GM23248 (cell line): ENCODE measurements at regions not wholly inside any gene's neighbourhood (a gene's known extent, or its start where the extent isn't known, plus 50 kb on each side); places are given as distances from the start of the nearest gene placed in this dataset.

Experiments used
- DNase-seq: peaks from one replicate; pipeline ENCODE4 v3.0.0-alpha.2; 2015
- H2AFZ ChIP-seq: fragments of 200-600 bp; sonication (generic); 2 replicates; pipeline ENCODE4 v1.6.1; 2016; ENCODE audit warnings: antibody characterized with exemption
- H3F3A ChIP-seq: fragments of 200-600 bp; sonication (generic); 2 replicates; pipeline ENCODE4 v1.6.1; 2016; ENCODE audit warnings: mild to moderate bottlenecking, antibody characterized with exemption, mixed run types; ENCODE audit not compliant: insufficient read depth
- H3K27ac ChIP-seq: fragments of 200-600 bp; sonication (generic); 2 replicates; pipeline ENCODE4 v1.5.1; 2016; ENCODE audit warnings: mild to moderate bottlenecking
- H3K27me3 ChIP-seq: fragments of 200-600 bp; sonication (generic); replicated peaks from 2 replicates; pipeline ENCODE4 v1.6.1; 2016; ENCODE audit warnings: mild to moderate bottlenecking; ENCODE audit not compliant: insufficient read depth
- H3K36me3 ChIP-seq: fragments of 200-600 bp; sonication (generic); 2 replicates; pipeline ENCODE4 v1.6.1; 2016; ENCODE audit warnings: low read depth, mild to moderate bottlenecking
- H3K4me1 ChIP-seq: fragments of 200-600 bp; sonication (generic); 2 replicates; pipeline ENCODE4 v1.6.1; 2016; ENCODE audit warnings: mild to moderate bottlenecking; ENCODE audit not compliant: insufficient read depth
- H3K4me2 ChIP-seq: fragments of 200-600 bp; sonication (generic); one replicate; pipeline ENCODE4 v1.6.1; 2016; ENCODE audit warnings: mild to moderate bottlenecking; ENCODE audit not compliant: unreplicated experiment
- H3K4me3 ChIP-seq: fragments of 200-600 bp; sonication (generic); 2 replicates; pipeline ENCODE4 v1.5.1; 2016; ENCODE audit warnings: mild to moderate bottlenecking
- H3K79me2 ChIP-seq: fragments of 200-600 bp; sonication (generic); 2 replicates; pipeline ENCODE4 v1.6.1; 2016; ENCODE audit warnings: mild to moderate bottlenecking; ENCODE audit not compliant: insufficient read depth
- H3K9ac ChIP-seq: fragments of 200-600 bp; sonication (generic); 2 replicates; pipeline ENCODE4 v1.6.1; 2016; ENCODE audit warnings: mild to moderate bottlenecking
- H3K9me2 ChIP-seq: fragments of 200-600 bp; sonication (generic); 2 replicates; pipeline ENCODE4 v1.6.1; 2016; ENCODE audit warnings: mixed run types, mild to moderate bottlenecking, moderate library complexity; ENCODE audit not compliant: insufficient read depth
- H3K9me3 ChIP-seq: fragments of 200-600 bp; sonication (generic); one replicate; pipeline ENCODE4 v1.6.1; 2017; ENCODE audit warnings: low read depth
- H4K20me1 ChIP-seq: fragments of 200-600 bp; sonication (generic); 2 replicates; pipeline ENCODE4 v1.6.0; 2016; ENCODE audit not compliant: insufficient read depth
- EZH2 ChIP-seq: fragments of 200-600 bp; sonication (generic); IDR thresholded peaks from 2 replicates; pipeline ENCODE4 v1.6.1; 2018; ENCODE audit warnings: antibody characterized with exemption, mild to moderate bottlenecking; ENCODE audit not compliant: insufficient read depth, poor library complexity, severe bottlenecking
- EZH2phosphoT487 ChIP-seq: fragments of 200-600 bp; sonication (generic); IDR thresholded peaks from 2 replicates; pipeline ENCODE4 v1.6.1; 2018; ENCODE audit warnings: antibody characterized with exemption, moderate library complexity, mild to moderate bottlenecking, low read depth; ENCODE audit not compliant: insufficient read depth
- WGBS, 2 experiments: methylation state at CpG; one replicate each; pipeline ENCODE4 v1.1.6; 2015 to 2017; ENCODE audit warnings: low lambda C conversion rate in 2 of 2, low coverage in 1 of 2; ENCODE audit errors: missing lambda C conversion rate in 2 of 2; 5-methylcytosine and 5-hydroxymethylcytosine counted together
- in situ Hi-C: fragments of 300-500 bp; cut with MboI; formaldehyde crosslinking; loops from 2 replicates; pipeline ENCODE4 v1.15.0; 2020

DNA sequence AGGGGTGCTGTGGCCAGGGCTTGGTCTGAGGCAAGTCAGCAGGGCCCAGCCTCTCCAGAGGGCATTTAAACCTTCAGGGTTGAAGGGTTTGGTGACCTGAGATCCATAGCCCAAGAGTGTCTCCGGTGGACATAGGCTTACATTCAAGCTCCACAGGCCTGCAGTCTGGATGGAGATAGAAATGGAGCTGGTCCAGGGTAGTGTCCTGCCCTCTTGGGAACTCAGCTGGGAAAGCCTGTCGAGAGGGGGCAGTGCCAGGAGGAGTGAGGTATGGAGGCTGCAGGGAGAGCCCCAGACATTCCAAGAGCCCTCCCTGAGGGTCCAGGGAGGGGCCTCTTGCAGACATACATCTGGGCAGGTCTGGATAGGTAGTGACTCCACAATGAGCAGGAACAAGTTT lies 177.0 kb upstream of the MVB12B start:
- in situ Hi-C loops: no loop called here
- H3K27me3 ChIP-seq: peaks cover 45% of the 10 kb centered on the region
- no peak overlapping the region for H3K4me3 ChIP-seq
- H3K79me2 ChIP-seq: no peaks in the 10 kb centered on the region
- TF ChIP-seq EZH2phosphoT487 (no peak), EZH2 (no peak)
- DNase-seq: no peak
- no peak overlapping the region for H3K9ac ChIP-seq
- no peaks in the 10 kb centered on the region for H3K4me1 ChIP-seq
- no peaks in the 10 kb centered on the region for H3F3A ChIP-seq
- WGBS, 2 experiments: 56 to 73% methylated on average over 2 of the region's 2 CpGs
- no peaks in the 10 kb centered on the region for H4K20me1 ChIP-seq
- no peak overlapping the region for H2AFZ ChIP-seq
- no peak overlapping the region for H3K27ac ChIP-seq
- no peaks in the 10 kb centered on the region for H3K9me2 ChIP-seq
- H3K4me2 ChIP-seq: no peak overlapping the region
- no peaks in the 10 kb centered on the region for H3K9me3 ChIP-seq
- H3K36me3 ChIP-seq: no peaks in the 10 kb centered on the region

DNA sequence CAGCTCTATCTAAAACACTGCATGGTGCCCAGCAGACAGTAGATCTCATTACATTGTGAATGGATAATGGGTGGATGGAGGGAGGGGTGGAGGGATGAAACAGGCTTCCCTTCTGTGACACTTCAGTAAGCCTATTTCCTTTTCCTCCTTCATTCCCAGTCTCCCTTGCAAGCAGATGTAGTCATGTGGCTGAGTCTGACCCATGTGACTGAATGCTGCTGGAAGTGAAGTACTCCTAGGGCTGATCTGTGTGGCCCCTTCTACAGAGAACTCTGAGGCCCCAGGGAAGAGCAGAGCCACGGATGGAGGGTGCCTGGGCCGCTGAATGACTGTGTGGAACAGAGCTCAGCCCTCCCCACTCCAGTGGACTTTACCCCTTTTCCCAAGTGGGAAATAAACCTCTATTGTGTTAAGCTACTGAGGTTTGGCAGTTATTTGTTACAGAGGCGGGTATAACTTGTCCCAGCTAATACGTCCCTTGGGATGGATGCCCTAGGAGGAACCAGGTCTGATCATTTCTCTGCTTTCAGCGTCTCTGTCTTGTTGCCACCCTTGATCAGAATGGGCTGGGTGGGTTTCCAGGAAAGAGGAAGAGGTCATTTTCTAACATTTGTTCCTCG lies 176.1 kb upstream of the MVB12B start:
- 32 to 38% methylated on average over 6 of the region's 6 CpGs for WGBS, 2 experiments
- no peaks in the 10 kb centered on the region for H4K20me1 ChIP-seq
- in situ Hi-C loops: no loop called here
- H3K27ac ChIP-seq: no peak overlapping the region
- H2AFZ ChIP-seq: no peak overlapping the region
- no peaks in the 10 kb centered on the region for H3K36me3 ChIP-seq
- H3K27me3 ChIP-seq: peaks cover 38% of the 10 kb centered on the region; the same call in 1 of the 2 replicates
- DNase-seq: no peak
- no peak overlapping the region for H3K4me3 ChIP-seq
- H3K9me2 ChIP-seq: no peaks in the 10 kb centered on the region
- no peaks in the 10 kb centered on the region for H3K4me1 ChIP-seq
- TF ChIP-seq EZH2phosphoT487: no peak
- no peak for TF ChIP-seq EZH2
- no peaks in the 10 kb centered on the region for H3K79me2 ChIP-seq
- H3K4me2 ChIP-seq: no peak overlapping the region
- no peaks in the 10 kb centered on the region for H3K9me3 ChIP-seq
- no peak overlapping the region for H3K9ac ChIP-seq
- H3F3A ChIP-seq: no peaks in the 10 kb centered on the region

DNA sequence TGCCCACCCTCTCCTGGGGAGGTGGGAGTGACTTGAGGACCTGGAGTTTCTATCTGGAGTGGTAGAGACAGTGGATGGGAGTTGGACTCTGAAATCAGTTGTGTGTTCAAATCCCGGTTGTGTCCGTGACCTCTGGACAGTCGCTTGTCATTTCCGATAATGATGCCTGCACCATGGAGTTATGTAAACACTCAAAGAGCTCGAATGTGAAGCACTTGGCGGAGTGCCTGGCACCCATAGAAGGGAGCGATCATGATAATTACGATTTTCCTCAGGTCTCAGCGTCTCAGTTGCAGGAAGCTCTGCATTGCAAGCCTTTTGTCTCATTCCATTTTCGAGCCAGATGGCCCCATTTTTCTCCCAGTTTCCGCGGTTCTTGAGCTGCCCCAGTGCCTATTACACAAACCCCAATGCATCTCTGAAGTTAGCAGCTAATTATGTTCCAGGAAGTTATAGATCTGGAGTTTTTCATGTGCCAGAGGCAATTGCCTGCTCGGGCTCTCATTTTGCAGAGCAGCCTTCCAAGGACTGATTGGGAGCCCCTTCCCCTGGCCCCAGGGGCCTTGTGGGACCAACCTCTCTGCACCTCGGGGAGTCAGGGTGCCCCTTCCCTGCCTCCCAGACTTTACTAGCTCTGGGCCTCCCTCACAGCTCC lies 175.5 kb upstream of the MVB12B start:
- Histone ChIP-seq H4K20me1 (no peaks in the 10 kb centered on the region), H3K27ac (no peak overlapping the region), H3K9me3 (no peaks in the 10 kb centered on the region), H3K79me2 (no peaks in the 10 kb centered on the region), H3F3A (no peaks in the 10 kb centered on the region), H2AFZ (no peak overlapping the region), H3K4me2 (no peak overlapping the region), H3K4me3 (no peak overlapping the region), H3K36me3 (no peaks in the 10 kb centered on the region), H3K9ac (no peak overlapping the region), H3K9me2 (no peaks in the 10 kb centered on the region), H3K4me1 (no peaks in the 10 kb centered on the region), H3K27me3 (peaks cover 31% of the 10 kb centered on the region; the same call in 1 of the 2 replicates)
- WGBS, 2 experiments: 43 to 44% methylated on average over 14 of the region's 14 CpGs
- in situ Hi-C loops: no loop called here
- DNase-seq: no peak
- TF ChIP-seq EZH2 (no peak), EZH2phosphoT487 (no peak)

DNA sequence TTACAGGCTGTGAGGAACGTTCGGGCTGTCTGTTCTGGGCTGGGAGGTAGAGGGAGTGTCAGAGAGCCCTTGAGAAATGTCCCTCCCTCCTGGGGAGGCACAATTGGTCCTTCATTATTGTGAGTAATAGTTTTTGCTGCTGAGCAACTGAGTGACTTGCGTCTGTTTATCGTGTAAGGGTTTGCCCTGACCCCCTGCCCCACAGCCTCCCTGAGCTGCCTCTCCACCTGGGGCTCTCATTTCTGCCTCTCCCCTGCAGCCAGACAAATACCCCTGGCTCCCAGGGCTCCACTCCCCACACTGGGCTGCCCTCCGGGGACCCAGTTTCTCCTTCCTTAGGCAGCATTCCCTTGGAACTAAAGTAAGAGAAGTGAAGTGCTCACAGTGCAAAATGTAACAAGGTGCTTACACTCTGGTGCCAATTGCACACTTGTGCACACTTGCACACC lies 174.9 kb upstream of the MVB12B start:
- 0 to 7% methylated on average over 5 of the region's 5 CpGs for WGBS, 2 experiments

More for the DNA sequence above, 174.9 kb upstream of the MVB12B start:
- no peak overlapping the region for H3K27ac ChIP-seq
- TF ChIP-seq EZH2 (no peak), EZH2phosphoT487 (no peak)
- no peaks in the 10 kb centered on the region for H4K20me1 ChIP-seq
- H3K4me3 ChIP-seq: no peak overlapping the region
- no peak overlapping the region for H3K9ac ChIP-seq
- peaks cover 26% of the 10 kb centered on the region; the same call in 1 of the 2 replicates for H3K27me3 ChIP-seq
- H3K4me1 ChIP-seq: no peaks in the 10 kb centered on the region
- H3K9me3 ChIP-seq: no peaks in the 10 kb centered on the region
- H3K79me2 ChIP-seq: no peaks in the 10 kb centered on the region
- no peak overlapping the region for H2AFZ ChIP-seq
- in situ Hi-C loops: no loop called here
- H3K9me2 ChIP-seq: no peaks in the 10 kb centered on the region
- H3K4me2 ChIP-seq: no peak overlapping the region
- peak; percentile 27 for DNase-seq
- no peaks in the 10 kb centered on the region for H3F3A ChIP-seq
- no peaks in the 10 kb centered on the region for H3K36me3 ChIP-seq
